GM23248 (cell line): ENCODE measurements at regions not wholly inside any gene's neighbourhood (a gene's known extent, or its start where the extent isn't known, plus 50 kb on each side); places are given as distances from the start of the nearest gene placed in this dataset.

Source experiments
- DNase-seq: peaks from one replicate; pipeline ENCODE4 v3.0.0-alpha.2; 2015
- H2AFZ ChIP-seq: fragments of 200-600 bp; sonication (generic); 2 replicates; pipeline ENCODE4 v1.6.1; 2016; ENCODE audit warnings: antibody characterized with exemption
- H3F3A ChIP-seq: fragments of 200-600 bp; sonication (generic); 2 replicates; pipeline ENCODE4 v1.6.1; 2016; ENCODE audit warnings: mild to moderate bottlenecking, antibody characterized with exemption, mixed run types; ENCODE audit not compliant: insufficient read depth
- H3K27ac ChIP-seq: fragments of 200-600 bp; sonication (generic); 2 replicates; pipeline ENCODE4 v1.5.1; 2016; ENCODE audit warnings: mild to moderate bottlenecking
- H3K27me3 ChIP-seq: fragments of 200-600 bp; sonication (generic); replicated peaks from 2 replicates; pipeline ENCODE4 v1.6.1; 2016; ENCODE audit warnings: mild to moderate bottlenecking; ENCODE audit not compliant: insufficient read depth
- H3K36me3 ChIP-seq: fragments of 200-600 bp; sonication (generic); 2 replicates; pipeline ENCODE4 v1.6.1; 2016; ENCODE audit warnings: low read depth, mild to moderate bottlenecking
- H3K4me1 ChIP-seq: fragments of 200-600 bp; sonication (generic); 2 replicates; pipeline ENCODE4 v1.6.1; 2016; ENCODE audit warnings: mild to moderate bottlenecking; ENCODE audit not compliant: insufficient read depth
- H3K4me2 ChIP-seq: fragments of 200-600 bp; sonication (generic); one replicate; pipeline ENCODE4 v1.6.1; 2016; ENCODE audit warnings: mild to moderate bottlenecking; ENCODE audit not compliant: unreplicated experiment
- H3K4me3 ChIP-seq: fragments of 200-600 bp; sonication (generic); 2 replicates; pipeline ENCODE4 v1.5.1; 2016; ENCODE audit warnings: mild to moderate bottlenecking
- H3K79me2 ChIP-seq: fragments of 200-600 bp; sonication (generic); 2 replicates; pipeline ENCODE4 v1.6.1; 2016; ENCODE audit warnings: mild to moderate bottlenecking; ENCODE audit not compliant: insufficient read depth
- H3K9ac ChIP-seq: fragments of 200-600 bp; sonication (generic); 2 replicates; pipeline ENCODE4 v1.6.1; 2016; ENCODE audit warnings: mild to moderate bottlenecking
- H3K9me2 ChIP-seq: fragments of 200-600 bp; sonication (generic); 2 replicates; pipeline ENCODE4 v1.6.1; 2016; ENCODE audit warnings: mixed run types, mild to moderate bottlenecking, moderate library complexity; ENCODE audit not compliant: insufficient read depth
- H3K9me3 ChIP-seq: fragments of 200-600 bp; sonication (generic); one replicate; pipeline ENCODE4 v1.6.1; 2017; ENCODE audit warnings: low read depth
- H4K20me1 ChIP-seq: fragments of 200-600 bp; sonication (generic); 2 replicates; pipeline ENCODE4 v1.6.0; 2016; ENCODE audit not compliant: insufficient read depth
- EZH2 ChIP-seq: fragments of 200-600 bp; sonication (generic); IDR thresholded peaks from 2 replicates; pipeline ENCODE4 v1.6.1; 2018; ENCODE audit warnings: antibody characterized with exemption, mild to moderate bottlenecking; ENCODE audit not compliant: insufficient read depth, poor library complexity, severe bottlenecking
- EZH2phosphoT487 ChIP-seq: fragments of 200-600 bp; sonication (generic); IDR thresholded peaks from 2 replicates; pipeline ENCODE4 v1.6.1; 2018; ENCODE audit warnings: antibody characterized with exemption, moderate library complexity, mild to moderate bottlenecking, low read depth; ENCODE audit not compliant: insufficient read depth
- WGBS, 2 experiments: methylation state at CpG; one replicate each; pipeline ENCODE4 v1.1.6; 2015 to 2017; ENCODE audit warnings: low lambda C conversion rate in 2 of 2, low coverage in 1 of 2; ENCODE audit errors: missing lambda C conversion rate in 2 of 2; 5-methylcytosine and 5-hydroxymethylcytosine counted together
- in situ Hi-C: fragments of 300-500 bp; cut with MboI; formaldehyde crosslinking; loops from 2 replicates; pipeline ENCODE4 v1.15.0; 2020

DNA sequence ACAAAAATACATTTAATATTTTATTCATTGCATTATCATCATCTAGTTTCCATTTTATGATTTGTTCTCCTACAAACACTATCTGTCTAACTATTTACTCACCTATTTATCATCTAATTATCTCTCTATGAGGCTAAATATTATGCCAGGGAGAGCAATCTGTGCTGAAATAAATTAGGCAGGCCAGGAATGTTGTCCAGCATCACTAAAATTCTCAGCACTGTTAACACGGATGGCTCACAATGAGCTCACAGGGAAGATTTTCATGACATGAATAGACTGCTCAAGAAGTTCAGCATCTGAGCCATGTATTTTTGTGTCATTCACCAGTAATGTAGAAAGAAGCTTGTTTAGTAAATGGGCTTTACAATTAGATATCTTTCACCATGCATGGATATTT is 1277.2 kb downstream of the GRIK2 start:
- Histone ChIP-seq H3K9ac (no peak overlapping the region), H4K20me1 (no peaks in the 10 kb centered on the region), H3K36me3 (no peaks in the 10 kb centered on the region), H3K4me2 (no peak overlapping the region), H3K27me3 (no peaks in the 10 kb centered on the region), H3K4me1 (no peaks in the 10 kb centered on the region), H3F3A (no peaks in the 10 kb centered on the region), H3K27ac (no peak overlapping the region), H3K79me2 (no peaks in the 10 kb centered on the region), H3K9me2 (no peaks in the 10 kb centered on the region), H2AFZ (no peak overlapping the region), H3K9me3 (no peaks in the 10 kb centered on the region), H3K4me3 (no peak overlapping the region)
- DNase-seq, result no peak
- 4 to 18% methylated on average over 1 of the region's 1 CpG for WGBS, 2 experiments
- TF ChIP-seq EZH2phosphoT487 (no peak), EZH2 (no peak)
- in situ Hi-C loops, result no loop called here

DNA sequence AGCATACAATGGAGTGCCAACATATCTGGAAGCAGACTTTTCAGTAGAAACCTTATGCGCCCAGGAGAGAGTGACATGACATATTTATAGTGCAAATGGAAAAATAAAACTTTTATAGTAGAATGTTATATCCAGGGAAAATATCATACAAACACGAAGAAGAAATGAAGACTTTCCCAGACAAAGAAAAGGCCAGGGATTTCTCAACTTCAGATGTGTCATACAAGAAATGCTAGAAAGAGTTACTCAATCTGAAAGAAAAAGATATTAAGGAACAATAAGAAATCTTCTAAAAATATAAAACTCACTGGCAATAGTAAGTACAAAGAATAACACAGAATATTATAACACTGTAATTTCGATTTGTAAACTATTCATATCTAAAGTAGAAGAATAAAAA is 1269.3 kb downstream of the GRIK2 start:
- Histone ChIP-seq H3K4me2 (no peak overlapping the region), H3K79me2 (no peaks in the 10 kb centered on the region), H3K9me3 (no peaks in the 10 kb centered on the region), H3K9me2 (no peaks in the 10 kb centered on the region), H3K27me3 (no peaks in the 10 kb centered on the region), H3K36me3 (no peaks in the 10 kb centered on the region), H3K27ac (no peak overlapping the region), H3K4me3 (no peak overlapping the region), H4K20me1 (no peaks in the 10 kb centered on the region), H3K9ac (no peak overlapping the region), H3K4me1 (no peaks in the 10 kb centered on the region), H3F3A (no peaks in the 10 kb centered on the region), H2AFZ (no peak overlapping the region)
- peak; percentile 0 for DNase-seq
- WGBS, 2 experiments, result 10 to 11% methylated on average over 3 of the region's 3 CpGs
- TF ChIP-seq EZH2phosphoT487 (no peak), EZH2 (no peak)
- in situ Hi-C loops, result no loop called here

DNA sequence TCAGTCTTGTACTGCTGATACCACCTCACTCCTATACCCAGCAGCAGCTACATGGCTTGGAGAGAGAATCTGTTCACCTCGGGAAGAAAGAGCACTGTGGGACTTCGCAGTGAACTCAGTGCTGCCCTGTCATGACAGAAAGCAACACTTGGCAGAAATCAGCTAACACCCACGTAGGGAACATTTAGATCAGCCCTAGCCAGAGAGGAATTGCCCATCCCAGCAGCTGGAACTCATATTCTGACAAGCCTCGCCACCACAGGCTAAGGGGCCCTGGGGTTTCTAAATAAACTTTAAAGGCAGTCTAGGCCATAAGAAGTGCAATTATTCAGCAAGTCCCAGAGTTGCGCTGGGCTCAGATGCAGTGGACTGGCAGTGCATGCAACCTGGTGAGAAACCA is 1266.8 kb downstream of the GRIK2 start:
- no peak for DNase-seq

DNA sequence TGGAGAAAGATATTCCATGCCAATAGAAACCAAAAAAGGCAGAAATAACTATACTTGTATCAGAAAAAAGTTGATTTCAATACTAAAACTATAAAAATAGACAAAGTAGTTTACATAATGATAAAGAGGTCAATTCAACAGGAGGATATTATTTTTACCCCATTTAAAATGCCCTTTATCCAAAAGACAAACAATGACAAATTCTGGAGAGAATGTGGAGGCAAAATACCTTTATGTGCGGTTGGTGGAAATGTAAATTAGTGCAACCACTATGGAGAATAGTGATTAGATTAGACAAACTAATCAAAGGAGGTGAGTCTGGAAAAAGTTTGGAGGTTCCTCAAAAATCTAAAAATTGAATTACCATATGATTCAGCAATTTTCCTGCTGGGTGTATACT is 1262.3 kb downstream of the GRIK2 start:
- Histone ChIP-seq H3K4me2 (no peak overlapping the region), H2AFZ (no peak overlapping the region), H3K9me2 (no peaks in the 10 kb centered on the region), H4K20me1 (no peaks in the 10 kb centered on the region), H3K9ac (no peak overlapping the region), H3K79me2 (no peaks in the 10 kb centered on the region), H3K4me3 (no peak overlapping the region), H3K27ac (no peak overlapping the region), H3K9me3 (no peaks in the 10 kb centered on the region), H3K36me3 (no peaks in the 10 kb centered on the region), H3K4me1 (no peaks in the 10 kb centered on the region), H3F3A (no peaks in the 10 kb centered on the region), H3K27me3 (no peaks in the 10 kb centered on the region)
- TF ChIP-seq EZH2 (no peak), EZH2phosphoT487 (no peak)
- 61 to 65% methylated on average over 1 of the region's 1 CpG for WGBS, 2 experiments
- no peak for DNase-seq
- in situ Hi-C loops, result no loop called here

More for the DNA sequence above, 1266.8 kb downstream of the GRIK2 start:
- H3K4me2 ChIP-seq, result no peak overlapping the region
- H3F3A ChIP-seq, result no peaks in the 10 kb centered on the region
- no peaks in the 10 kb centered on the region for H3K9me2 ChIP-seq
- H3K27ac ChIP-seq, result no peak overlapping the region
- WGBS, 2 experiments, result 1 to 3% methylated on average over 5 of the region's 5 CpGs
- no peaks in the 10 kb centered on the region for H3K27me3 ChIP-seq
- no peaks in the 10 kb centered on the region for H3K36me3 ChIP-seq
- H3K9me3 ChIP-seq, result no peaks in the 10 kb centered on the region
- no peak overlapping the region for H3K9ac ChIP-seq
- no peaks in the 10 kb centered on the region for H3K4me1 ChIP-seq
- no peak overlapping the region for H3K4me3 ChIP-seq
- H4K20me1 ChIP-seq, result no peaks in the 10 kb centered on the region
- H2AFZ ChIP-seq, result no peak overlapping the region
- in situ Hi-C loops, result no loop called here
- no peak for TF ChIP-seq EZH2phosphoT487
- no peak for TF ChIP-seq EZH2
- H3K79me2 ChIP-seq, result no peaks in the 10 kb centered on the region

DNA sequence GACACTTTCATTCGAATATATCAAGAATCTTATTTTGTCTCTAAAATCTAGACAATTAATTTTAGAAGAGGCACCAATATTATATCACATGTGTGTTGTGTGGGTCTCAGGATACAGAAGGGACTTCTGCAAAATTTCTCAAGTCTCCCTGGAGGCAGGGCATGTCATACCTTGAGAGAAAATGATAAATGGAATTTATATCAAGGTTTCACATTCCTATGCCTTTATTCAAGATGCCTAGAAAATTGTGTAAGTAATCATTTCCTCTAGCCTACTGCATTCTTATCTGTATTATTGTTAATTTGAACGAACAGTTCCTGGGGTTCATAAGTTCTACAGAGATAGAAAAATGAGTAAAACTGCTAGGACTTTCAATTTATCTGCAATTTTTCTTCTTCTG is 1247.9 kb downstream of the GRIK2 start:
- Histone ChIP-seq H3K9ac (no peak overlapping the region), H2AFZ (no peak overlapping the region), H3F3A (no peaks in the 10 kb centered on the region), H3K4me3 (no peak overlapping the region), H3K9me2 (no peaks in the 10 kb centered on the region), H3K9me3 (no peaks in the 10 kb centered on the region), H3K27ac (no peak overlapping the region), H3K79me2 (no peaks in the 10 kb centered on the region), H3K4me2 (no peak overlapping the region), H3K27me3 (no peaks in the 10 kb centered on the region), H4K20me1 (no peaks in the 10 kb centered on the region), H3K36me3 (no peaks in the 10 kb centered on the region), H3K4me1 (no peaks in the 10 kb centered on the region)
- no peak for TF ChIP-seq EZH2
- no peak for TF ChIP-seq EZH2phosphoT487
- in situ Hi-C loops, result no loop called here
- DNase-seq, result no peak
- WGBS, 2 experiments, result 8 to 18% methylated on average over 2 of the region's 2 CpGs
